Activated CD4-positive, alpha-beta memory T cell treated with anti-CD3 and anti-CD28 coated beads, Interleukin-2, amount 10 ng/mL, durations not matched to agents 7 days and 5 days (primary cell): ENCODE measurements at regions not wholly inside any gene's neighbourhood (a gene's known extent, or its start where the extent isn't known, plus 50 kb on each side); places are given as distances from the start of the nearest gene placed in this dataset.
"Not testable (repeated sequence)": the region's sequence is repeated elsewhere in the genome, so short reads cannot be mapped to it uniquely, and the experiment has no call there.

ENCODE experiments used
- CTCF ChIA-PET: fragments of 350-600 bp; sonication (Branson Sonifier 250); formaldehyde crosslinking; loops from one replicate; lab custom pipeline; 2021; ENCODE audit warnings: antibody characterized with exemption, inconsistent platforms; lab: Charles Lee
- POLR2A ChIA-PET: fragments of 350-600 bp; sonication (Branson Sonifier 250); formaldehyde crosslinking; loops from one replicate; lab custom pipeline; 2021; ENCODE audit warnings: antibody characterized with exemption; lab: Charles Lee
- DNase-seq: peaks from one replicate; pipeline ENCODE4 v3.0.0-alpha.2; 2020
- H3K27ac Mint-ChIP-seq: one replicate; pipeline ENCODE4 v1.8.0; 2021; ENCODE audit warnings: mild to moderate bottlenecking, mixed read lengths
- H3K27me3 Mint-ChIP-seq: one replicate; pipeline ENCODE4 v1.8.0; 2021; ENCODE audit warnings: mixed read lengths
- H3K36me3 Mint-ChIP-seq: one replicate; pipeline ENCODE4 v1.8.0; 2021; ENCODE audit warnings: low read depth, mixed read lengths
- H3K4me1 Mint-ChIP-seq: one replicate; pipeline ENCODE4 v1.8.0; 2021; ENCODE audit warnings: mixed read lengths
- H3K4me3 Mint-ChIP-seq: one replicate; pipeline ENCODE4 v1.8.0; 2021; ENCODE audit warnings: mild to moderate bottlenecking, mixed read lengths
- H3K9me3 Mint-ChIP-seq: one replicate; pipeline ENCODE4 v1.8.0; 2021; ENCODE audit warnings: mixed read lengths

DNA sequence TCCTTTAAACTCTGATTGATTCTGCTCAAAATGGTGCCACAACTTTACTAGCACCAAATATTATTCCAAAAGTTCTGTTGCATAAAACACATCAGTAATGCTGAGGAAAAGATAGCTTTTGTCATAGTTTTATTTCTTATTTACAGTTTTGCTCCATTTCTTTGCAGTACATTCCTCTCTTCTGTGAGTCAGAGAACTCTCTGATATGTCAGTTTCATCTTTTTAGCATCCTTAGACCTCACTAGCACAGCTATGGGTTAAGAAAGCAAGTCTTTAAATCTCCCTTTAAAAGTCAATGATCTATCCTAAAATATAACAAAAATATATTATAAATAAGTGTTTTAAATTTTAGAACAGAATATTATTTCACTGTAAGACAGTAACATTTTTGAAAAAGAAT, 356.6 kb upstream of the SNX7 start:
- Mint-ChIP-seq H3K27ac (no peak overlapping the region), H3K27me3 (peaks cover 3% of the 10 kb centered on the region), H3K9me3 (no peaks in the 10 kb centered on the region), H3K4me3 (no peak overlapping the region), H3K4me1 (peaks cover 7% of the 10 kb centered on the region), H3K36me3 (no peaks in the 10 kb centered on the region)
- CTCF ChIA-PET, result no interaction called here
- POLR2A ChIA-PET, result no interaction called here
- no peak for DNase-seq

DNA sequence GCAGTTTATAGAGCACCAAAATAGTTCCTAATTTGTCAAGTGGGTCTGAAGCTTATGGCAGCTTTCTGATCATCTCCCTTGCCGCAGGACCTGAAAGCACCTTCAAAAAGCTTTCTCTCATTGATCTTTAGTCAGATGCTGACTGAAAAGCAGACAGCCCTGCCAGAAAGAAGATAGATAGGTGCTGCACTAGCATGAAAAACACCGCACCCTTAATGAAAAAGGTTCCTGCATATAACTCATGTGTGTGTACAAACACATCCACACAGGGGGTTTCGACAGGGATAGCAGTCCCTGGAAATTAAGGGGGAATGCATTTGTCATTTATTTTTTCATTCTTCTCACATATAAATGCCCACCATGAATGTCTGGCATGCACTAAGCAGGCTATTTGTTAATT, 361.7 kb upstream of the SNX7 start:
- CTCF ChIA-PET, result no interaction called here
- Mint-ChIP-seq H3K36me3 (no peaks in the 10 kb centered on the region), H3K4me1 (no peaks in the 10 kb centered on the region), H3K27me3 (peaks cover 3% of the 10 kb centered on the region), H3K4me3 (no peak overlapping the region), H3K9me3 (no peaks in the 10 kb centered on the region), H3K27ac (no peak overlapping the region)
- POLR2A ChIA-PET, result no interaction called here
- DNase-seq, result no peak

DNA sequence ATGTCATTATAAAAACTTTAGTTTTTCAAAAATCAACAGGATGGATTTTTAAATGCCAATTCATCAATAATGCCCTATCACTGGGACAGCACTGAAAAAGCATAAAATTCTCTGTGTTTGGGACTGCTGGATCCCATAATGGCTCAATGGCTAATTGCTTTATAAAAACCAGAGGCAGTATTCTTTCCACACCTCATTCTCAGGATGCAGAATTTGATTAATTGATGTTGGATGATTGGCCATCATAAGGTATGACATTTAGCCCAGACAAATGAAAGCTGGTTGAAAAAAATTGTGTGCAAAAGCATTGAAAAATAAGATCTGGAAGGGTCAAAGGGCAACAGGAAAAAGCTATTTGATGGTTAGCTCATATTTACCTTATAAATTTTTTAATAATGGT, 362.2 kb upstream of the SNX7 start:
- no peaks in the 10 kb centered on the region for H3K9me3 Mint-ChIP-seq
- no peak overlapping the region for H3K27ac Mint-ChIP-seq
- no peaks in the 10 kb centered on the region for H3K36me3 Mint-ChIP-seq
- POLR2A ChIA-PET, result no interaction called here
- peaks cover 3% of the 10 kb centered on the region for H3K27me3 Mint-ChIP-seq
- CTCF ChIA-PET, result no interaction called here
- no peak for DNase-seq
- no peak overlapping the region for H3K4me3 Mint-ChIP-seq
- no peaks in the 10 kb centered on the region for H3K4me1 Mint-ChIP-seq

DNA sequence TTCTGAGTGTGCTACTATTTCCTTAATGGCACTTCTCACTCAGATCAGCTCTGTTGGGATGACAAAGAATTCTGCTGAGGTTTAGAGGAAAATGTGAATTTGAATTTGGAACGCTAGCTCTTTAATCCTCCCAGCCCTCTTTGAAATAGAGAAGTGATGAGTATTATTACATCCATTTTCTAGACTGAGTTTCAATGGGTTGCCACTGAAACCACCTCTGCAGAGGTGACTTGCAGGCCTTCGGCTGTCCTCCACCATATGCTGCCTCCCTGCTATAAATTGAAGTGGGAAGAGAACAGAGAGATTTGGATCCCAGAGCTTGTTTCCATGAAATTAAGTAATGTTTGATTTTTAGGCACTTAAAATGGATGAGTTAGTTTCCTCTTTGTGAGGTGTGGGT, 363.2 kb upstream of the SNX7 start:
- CTCF ChIA-PET, result no interaction called here
- DNase-seq, result no peak
- Mint-ChIP-seq H3K9me3 (no peaks in the 10 kb centered on the region), H3K4me1 (no peaks in the 10 kb centered on the region), H3K36me3 (no peaks in the 10 kb centered on the region), H3K4me3 (no peak overlapping the region), H3K27me3 (peaks cover 3% of the 10 kb centered on the region), H3K27ac (no peak overlapping the region)
- POLR2A ChIA-PET, result no interaction called here

DNA sequence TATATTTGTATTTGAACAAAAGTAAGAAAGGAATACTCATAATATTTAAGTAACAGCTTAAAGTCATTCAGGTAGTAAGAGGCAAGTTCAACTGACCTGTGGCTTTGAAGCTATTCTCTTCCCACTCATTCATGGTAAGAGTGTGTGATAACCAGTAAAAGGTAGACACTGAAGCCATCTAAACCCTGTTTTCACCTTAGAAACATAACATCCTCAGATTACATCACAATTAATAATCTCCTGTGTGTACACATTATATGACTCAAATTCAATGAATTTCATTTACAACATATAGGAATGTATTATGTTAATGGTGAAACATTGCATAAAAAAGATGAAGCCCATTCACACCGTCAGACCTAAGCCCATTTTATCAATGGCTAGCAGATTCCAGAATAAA, 364.8 kb upstream of the SNX7 start:
- H3K27ac Mint-ChIP-seq, result no peak overlapping the region
- POLR2A ChIA-PET, result no interaction called here

DNA sequence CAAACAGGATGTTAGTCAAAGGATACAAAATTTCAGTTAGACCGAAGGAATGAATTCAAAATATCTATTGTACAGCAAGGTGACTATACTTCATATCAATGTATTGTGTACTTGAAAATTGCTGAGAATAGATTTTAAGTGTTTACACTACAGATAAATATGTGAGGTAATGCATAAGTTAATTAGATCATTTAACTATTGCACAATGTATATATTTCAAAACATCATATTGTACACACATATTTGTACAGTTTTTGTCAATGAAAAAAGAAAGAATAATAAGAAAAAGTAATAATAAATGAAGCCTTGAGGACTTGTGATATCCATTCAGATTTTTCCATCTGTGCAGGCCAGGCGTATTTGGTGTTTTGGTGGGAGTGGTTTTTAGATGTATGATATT, 367.4 kb upstream of the SNX7 start:
- Mint-ChIP-seq H3K27me3 (no peaks in the 10 kb centered on the region), H3K4me1 (no peaks in the 10 kb centered on the region), H3K27ac (no peak overlapping the region), H3K4me3 (no peak overlapping the region), H3K9me3 (no peaks in the 10 kb centered on the region), H3K36me3 (no peaks in the 10 kb centered on the region)
- ChIA-PET CTCF (no interaction called here), POLR2A (no interaction called here)
- DNase-seq, result no peak

More for the DNA sequence above, 364.8 kb upstream of the SNX7 start:
- H3K27me3 Mint-ChIP-seq, result no peaks in the 10 kb centered on the region
- no peaks in the 10 kb centered on the region for H3K9me3 Mint-ChIP-seq
- DNase-seq, result no peak
- H3K4me3 Mint-ChIP-seq, result no peak overlapping the region
- H3K36me3 Mint-ChIP-seq, result no peaks in the 10 kb centered on the region
- no peaks in the 10 kb centered on the region for H3K4me1 Mint-ChIP-seq
- CTCF ChIA-PET, result no interaction called here

DNA sequence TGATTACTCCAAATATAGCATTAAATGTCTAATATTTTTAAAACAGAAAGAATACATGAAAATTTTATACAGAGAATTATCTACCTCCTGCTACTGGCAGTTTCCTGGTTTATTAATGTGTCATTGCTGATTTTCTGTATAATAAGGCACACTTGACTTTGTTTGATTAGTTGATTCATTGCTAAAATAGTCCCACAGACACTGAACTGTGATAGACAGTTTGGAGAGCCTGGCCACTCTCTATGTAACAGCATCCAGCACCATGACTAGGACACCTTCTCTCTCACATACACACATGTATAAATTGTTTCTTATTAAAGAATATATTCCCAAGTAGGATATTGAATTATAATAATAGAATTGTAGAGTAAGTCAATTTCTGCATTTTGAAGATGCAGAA, 368.5 kb upstream of the SNX7 start:
- ChIA-PET POLR2A (no interaction called here), CTCF (no interaction called here)
- no peaks in the 10 kb centered on the region for H3K27me3 Mint-ChIP-seq
- DNase-seq, result no peak
- H3K27ac Mint-ChIP-seq, result no peak overlapping the region
- no peaks in the 10 kb centered on the region for H3K4me1 Mint-ChIP-seq
- no peaks in the 10 kb centered on the region for H3K9me3 Mint-ChIP-seq
- no peak overlapping the region for H3K4me3 Mint-ChIP-seq
- no peaks in the 10 kb centered on the region for H3K36me3 Mint-ChIP-seq

DNA sequence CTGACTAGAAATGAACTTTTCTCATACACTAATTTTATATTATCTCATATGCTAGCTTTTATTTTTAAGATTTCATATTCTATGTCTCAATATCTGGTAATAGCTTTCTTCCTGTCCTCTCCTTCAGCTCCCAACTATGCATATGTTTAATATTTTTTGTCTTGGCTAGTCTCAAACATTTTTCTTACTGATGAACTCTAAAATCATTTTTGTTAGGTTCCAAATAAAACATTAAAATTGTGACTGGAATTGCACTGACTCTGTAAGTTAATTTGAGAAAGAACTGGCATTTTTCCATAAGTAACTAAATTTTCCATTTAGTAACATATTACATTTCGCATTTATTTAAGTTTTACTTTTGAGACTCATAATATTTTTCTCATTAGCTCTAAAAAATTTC, 368.5 kb upstream of the DPYD start:
- CTCF ChIA-PET, result no interaction called here
- DNase-seq, result no peak
- no peak overlapping the region for H3K4me3 Mint-ChIP-seq
- H3K27ac Mint-ChIP-seq, result no peak overlapping the region
- H3K4me1 Mint-ChIP-seq, result no peaks in the 10 kb centered on the region
- no peaks in the 10 kb centered on the region for H3K9me3 Mint-ChIP-seq
- no peaks in the 10 kb centered on the region for H3K27me3 Mint-ChIP-seq
- POLR2A ChIA-PET, result no interaction called here
- H3K36me3 Mint-ChIP-seq, result no peaks in the 10 kb centered on the region

DNA sequence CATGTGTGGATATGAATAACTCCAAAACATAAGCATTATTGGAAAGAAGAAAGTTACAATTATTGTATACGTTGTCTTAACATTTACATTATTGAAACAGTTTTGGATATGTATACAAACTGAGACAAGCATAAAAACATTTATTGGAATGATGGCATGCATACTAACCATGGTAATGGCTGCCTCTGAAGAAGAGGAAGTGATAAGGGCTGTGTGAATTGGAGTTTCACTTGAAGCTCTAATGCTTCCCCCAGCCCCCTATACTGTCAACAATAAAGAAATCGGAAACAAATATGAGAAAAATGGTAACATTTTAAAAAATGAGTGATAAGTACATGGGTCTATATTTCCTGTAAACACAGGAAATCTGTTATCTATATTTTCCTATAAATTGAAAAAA, 367.7 kb upstream of the DPYD start:
- Mint-ChIP-seq H3K9me3 (no peaks in the 10 kb centered on the region), H3K4me3 (no peak overlapping the region), H3K27me3 (no peaks in the 10 kb centered on the region), H3K27ac (no peak overlapping the region), H3K4me1 (no peaks in the 10 kb centered on the region), H3K36me3 (no peaks in the 10 kb centered on the region)
- POLR2A ChIA-PET, result no interaction called here
- CTCF ChIA-PET, result no interaction called here
- DNase-seq, result no peak

DNA sequence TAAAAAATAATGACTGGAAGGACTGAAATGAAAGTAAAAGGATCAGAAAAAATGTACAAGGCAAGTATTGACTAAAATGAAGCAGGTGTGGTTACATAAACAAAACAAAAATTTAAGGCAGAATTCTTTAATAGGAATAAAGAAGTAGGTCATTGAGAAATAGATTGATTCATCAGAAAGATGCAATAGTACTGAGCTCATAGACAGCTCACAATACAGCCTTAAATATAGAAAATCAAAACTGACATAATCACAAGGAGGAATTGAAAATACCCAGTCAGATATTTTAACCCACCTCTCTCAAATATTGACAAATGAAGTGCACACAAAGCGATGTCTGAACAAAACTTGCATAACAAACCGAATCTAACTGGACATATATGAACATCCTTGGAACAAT, 366.8 kb upstream of the DPYD start:
- ChIA-PET CTCF (no interaction called here), POLR2A (no interaction called here)
- H3K27me3 Mint-ChIP-seq, result no peaks in the 10 kb centered on the region
- no peak for DNase-seq
- no peaks in the 10 kb centered on the region for H3K36me3 Mint-ChIP-seq
- H3K9me3 Mint-ChIP-seq, result no peaks in the 10 kb centered on the region
- H3K4me3 Mint-ChIP-seq, result no peak overlapping the region
- H3K27ac Mint-ChIP-seq, result no peak overlapping the region
- no peaks in the 10 kb centered on the region for H3K4me1 Mint-ChIP-seq

DNA sequence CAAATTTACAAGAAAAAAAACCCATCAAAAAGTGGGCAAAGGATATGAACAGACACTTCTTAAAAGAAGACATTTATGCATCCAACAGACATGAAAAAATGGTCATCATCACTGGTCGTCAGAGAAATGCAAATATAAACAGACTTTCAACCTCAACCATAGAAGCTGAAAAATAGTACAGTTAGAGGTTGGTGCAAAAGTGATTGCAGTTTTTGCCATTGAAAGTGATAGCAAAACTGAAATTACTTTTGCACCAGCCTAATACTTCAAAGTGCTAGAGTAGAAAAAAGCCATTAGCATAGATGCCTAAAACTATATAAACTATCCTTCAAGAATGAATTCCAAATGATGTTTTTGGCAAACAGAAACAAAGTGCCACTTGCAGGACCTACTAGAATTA, 365.8 kb upstream of the DPYD start:
- no peak for DNase-seq
- no peaks in the 10 kb centered on the region for H3K9me3 Mint-ChIP-seq
- CTCF ChIA-PET, result no interaction called here
- no peaks in the 10 kb centered on the region for H3K4me1 Mint-ChIP-seq
- no peak overlapping the region for H3K4me3 Mint-ChIP-seq
- no peaks in the 10 kb centered on the region for H3K27me3 Mint-ChIP-seq
- no peak overlapping the region for H3K27ac Mint-ChIP-seq
- H3K36me3 Mint-ChIP-seq, result no peaks in the 10 kb centered on the region
- POLR2A ChIA-PET, result no interaction called here

DNA sequence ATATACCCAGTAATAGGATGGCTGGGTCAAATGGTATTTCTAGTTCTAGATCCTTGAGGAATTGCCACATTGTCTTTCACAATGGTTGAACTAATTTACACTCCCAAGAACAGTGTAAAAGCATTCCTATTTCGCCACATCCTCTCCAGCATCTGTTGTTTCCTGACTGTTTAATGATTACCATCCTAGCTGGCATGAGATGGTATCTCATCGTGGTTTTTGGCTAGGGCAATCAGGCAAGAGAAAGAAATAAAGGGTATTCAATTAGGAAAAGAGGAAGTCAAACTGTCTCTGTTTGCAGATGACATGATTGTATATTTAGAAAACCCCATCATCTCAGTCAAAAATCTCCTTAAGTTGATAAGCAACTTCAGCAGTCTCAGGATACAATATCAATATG, 364.5 kb upstream of the DPYD start:
- H3K27ac Mint-ChIP-seq, DNase-seq, H3K9me3 Mint-ChIP-seq, H3K4me1 Mint-ChIP-seq, POLR2A ChIA-PET, H3K36me3 Mint-ChIP-seq, CTCF ChIA-PET, H3K27me3 Mint-ChIP-seq, H3K4me3 Mint-ChIP-seq: not testable (repeated sequence)

DNA sequence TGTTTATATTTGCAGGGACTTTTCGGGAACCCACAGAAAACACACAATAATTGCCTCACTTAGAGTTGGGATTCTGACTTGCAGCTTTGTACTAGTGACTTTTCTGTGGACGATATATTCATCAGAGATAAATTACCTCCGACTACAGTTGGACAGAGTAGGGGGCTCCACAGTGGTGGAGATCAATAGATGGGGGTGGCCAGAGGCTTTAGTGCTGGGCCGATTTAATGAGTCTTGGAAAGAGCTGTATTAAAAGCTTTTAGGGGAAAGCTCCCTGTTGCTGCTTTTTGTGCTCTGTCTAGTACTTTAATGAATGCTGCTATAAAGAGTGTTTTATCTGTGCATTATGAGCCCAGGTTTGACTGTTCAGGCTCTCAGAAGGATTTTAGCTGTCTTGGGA, 359.2 kb upstream of the DPYD start:
- H3K27me3 Mint-ChIP-seq, result no peaks in the 10 kb centered on the region
- no peak overlapping the region for H3K27ac Mint-ChIP-seq
- no peaks in the 10 kb centered on the region for H3K4me1 Mint-ChIP-seq
- H3K9me3 Mint-ChIP-seq, result no peaks in the 10 kb centered on the region
- H3K4me3 Mint-ChIP-seq, result no peak overlapping the region
- no peak for DNase-seq
- POLR2A ChIA-PET, result no interaction called here
- no peaks in the 10 kb centered on the region for H3K36me3 Mint-ChIP-seq
- CTCF ChIA-PET, result no interaction called here

DNA sequence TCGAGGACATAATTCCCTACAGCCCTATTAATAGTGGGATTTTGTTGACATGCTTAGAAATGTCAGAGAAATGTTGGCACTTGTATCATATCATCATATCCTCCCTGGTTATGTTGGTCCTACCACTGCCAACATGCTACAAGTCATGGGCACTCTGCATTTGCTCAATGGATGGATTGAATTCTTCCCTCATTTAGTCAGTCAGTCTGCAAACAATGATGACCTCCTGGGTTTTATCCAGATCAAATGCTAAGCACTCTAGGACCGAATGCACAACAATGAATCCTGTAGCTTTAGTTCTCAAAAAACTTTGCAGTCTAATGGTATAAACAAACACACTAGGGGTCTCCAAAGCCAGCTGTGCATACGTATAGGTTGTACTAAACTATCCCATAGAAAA, 357.2 kb upstream of the DPYD start:
- Mint-ChIP-seq H3K4me3 (no peak overlapping the region), H3K36me3 (no peaks in the 10 kb centered on the region), H3K27ac (no peak overlapping the region), H3K4me1 (no peaks in the 10 kb centered on the region), H3K9me3 (no peaks in the 10 kb centered on the region), H3K27me3 (no peaks in the 10 kb centered on the region)
- POLR2A ChIA-PET, result no interaction called here
- CTCF ChIA-PET, result no interaction called here
- no peak for DNase-seq

DNA sequence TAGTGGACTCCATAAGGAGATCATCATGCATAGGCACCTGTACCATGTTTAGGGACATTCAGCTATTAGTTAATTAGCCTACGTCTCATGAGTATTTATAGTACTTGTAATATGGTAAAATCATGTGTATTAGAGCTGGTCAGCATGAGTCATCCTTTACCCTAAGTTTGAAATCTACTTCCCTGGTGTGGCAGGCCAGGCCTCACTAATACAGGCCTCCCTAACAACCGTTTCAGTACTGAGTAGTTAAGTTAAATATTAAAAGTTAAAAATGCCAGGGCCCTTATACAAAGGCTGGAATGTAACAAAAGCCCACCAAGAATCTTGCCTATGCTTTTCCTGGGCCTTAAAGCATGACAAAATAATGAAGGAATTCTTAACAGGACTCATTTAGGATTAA, 356.3 kb upstream of the DPYD start:
- Mint-ChIP-seq H3K27ac (no peak overlapping the region), H3K27me3 (no peaks in the 10 kb centered on the region), H3K9me3 (no peaks in the 10 kb centered on the region), H3K4me3 (no peak overlapping the region), H3K36me3 (no peaks in the 10 kb centered on the region), H3K4me1 (no peaks in the 10 kb centered on the region)
- ChIA-PET POLR2A (no interaction called here), CTCF (no interaction called here)
- DNase-seq, result no peak
